Cardiac muscle cell (in vitro differentiated cells and primary cell): ENCODE measurements at regions not wholly inside any gene's neighbourhood (a gene's known extent, or its start where the extent isn't known, plus 50 kb on each side); places are given as distances from the start of the nearest gene placed in this dataset.

Experiments
- DNase-seq, 2 donors: peaks; one replicate each; pipeline versions ENCODE4 v3.0.0 to v3.0.0-alpha.2; 2010 to 2017; ENCODE audit warnings: low read depth in 1 of 2, low spot score in 1 of 2
- H3K27ac ChIP-seq: fragments of 200-600 bp; sonication (generic); 2 replicates; pipeline ENCODE4 v1.5.1; 2016
- H3K27me3 ChIP-seq: fragments of 200-600 bp; sonication (generic); 2 replicates; pipeline ENCODE4 v1.6.0; 2016; ENCODE audit warnings: control low read depth
- H3K36me3 ChIP-seq: fragments of 200-600 bp; sonication (generic); 2 replicates; pipeline ENCODE4 v1.5.1; 2016; ENCODE audit warnings: control low read depth
- H3K4me1 ChIP-seq: fragments of 200-600 bp; sonication (generic); 2 replicates; pipeline ENCODE4 v1.8.1; 2017; ENCODE audit warnings: low read depth, mild to moderate bottlenecking, mixed run types
- H3K4me3 ChIP-seq: fragments of 200-600 bp; sonication (generic); 2 replicates; pipeline ENCODE4 v1.5.1; 2016; ENCODE audit warnings: mild to moderate bottlenecking
- H3K9me3 ChIP-seq: fragments of 200-600 bp; sonication (generic); 2 replicates; pipeline ENCODE4 v1.5.1; 2017; ENCODE audit warnings: low read depth, mild to moderate bottlenecking, control low read depth
- CTCF ChIP-seq: IDR thresholded peaks from 2 replicates; pipeline ENCODE4 v1.5.1; 2012; ENCODE audit warnings: low read depth, mild to moderate bottlenecking, low read length

- Histone ChIP-seq H3K27ac (no peak overlapping the region), H3K36me3 (no peaks in the 10 kb centered on the region), H3K27me3 (no peaks in the 10 kb centered on the region), H3K9me3 (no peaks in the 10 kb centered on the region), H3K4me1 (no peaks in the 10 kb centered on the region), H3K4me3 (no peak overlapping the region)
- TF ChIP-seq CTCF: no peak
- DNase-seq: no peak
Measured at GRCh38 chr1:191693797-191694196, 464.5 kb upstream of the RGS18 start.

GRCh38 chr1:191695865-191696264, 462.4 kb upstream of the RGS18 start:
- TF ChIP-seq CTCF: no peak
- H3K4me3 ChIP-seq: no peak overlapping the region
- no peaks in the 10 kb centered on the region for H3K27me3 ChIP-seq
- no peaks in the 10 kb centered on the region for H3K36me3 ChIP-seq
- H3K9me3 ChIP-seq: no peaks in the 10 kb centered on the region
- H3K4me1 ChIP-seq: no peaks in the 10 kb centered on the region
- no peak for DNase-seq
- no peak overlapping the region for H3K27ac ChIP-seq

GRCh38 chr1:191696354-191696753, 461.9 kb upstream of the RGS18 start:
- Histone ChIP-seq H3K27me3 (no peaks in the 10 kb centered on the region), H3K27ac (no peak overlapping the region), H3K4me3 (no peak overlapping the region), H3K36me3 (no peaks in the 10 kb centered on the region), H3K4me1 (no peaks in the 10 kb centered on the region), H3K9me3 (no peaks in the 10 kb centered on the region)
- no peak for TF ChIP-seq CTCF
- DNase-seq: no peak

- TF ChIP-seq CTCF: no peak
- no peaks in the 10 kb centered on the region for H3K9me3 ChIP-seq
- H3K4me3 ChIP-seq: no peak overlapping the region
- no peak for DNase-seq
- no peaks in the 10 kb centered on the region for H3K36me3 ChIP-seq
- H3K27ac ChIP-seq: no peak overlapping the region
- H3K27me3 ChIP-seq: no peaks in the 10 kb centered on the region
- H3K4me1 ChIP-seq: no peaks in the 10 kb centered on the region
Measured at GRCh38 chr1:191697556-191697955, 460.7 kb upstream of the RGS18 start.

- TF ChIP-seq CTCF: no peak
- Histone ChIP-seq H3K4me1 (no peaks in the 10 kb centered on the region), H3K27me3 (no peaks in the 10 kb centered on the region), H3K4me3 (no peak overlapping the region), H3K36me3 (no peaks in the 10 kb centered on the region), H3K9me3 (no peaks in the 10 kb centered on the region), H3K27ac (no peak overlapping the region)
- DNase-seq: no peak
Measured at GRCh38 chr1:191698246-191698645, 460.0 kb upstream of the RGS18 start.

- H3K27me3 ChIP-seq: no peaks in the 10 kb centered on the region
- H3K9me3 ChIP-seq: no peaks in the 10 kb centered on the region
- no peak overlapping the region for H3K4me3 ChIP-seq
- H3K27ac ChIP-seq: no peak overlapping the region
- H3K4me1 ChIP-seq: no peaks in the 10 kb centered on the region
- TF ChIP-seq CTCF: no peak
- no peaks in the 10 kb centered on the region for H3K36me3 ChIP-seq
- DNase-seq: no peak
Measured at GRCh38 chr1:191699343-191699742, 458.9 kb upstream of the RGS18 start.
